Neural crest cell (in vitro differentiated cells): ENCODE measurements at regions not wholly inside any gene's neighbourhood (a gene's known extent, or its start where the extent isn't known, plus 50 kb on each side); places are given as distances from the start of the nearest gene placed in this dataset.
A peak's percentile ranks its signal among the peaks of the same experiment; 100 is the strongest.

Experiments
- DNase-seq: peaks from one replicate; pipeline ENCODE4 v3.0.0; 2021; ENCODE audit warnings: low read depth, mixed read lengths, low spot score
- H3K27ac Mint-ChIP-seq: one replicate; pipeline ENCODE4 v1.8.0; 2021; ENCODE audit warnings: mild to moderate bottlenecking, mixed read lengths; ENCODE audit not compliant: unreplicated experiment
- H3K27me3 Mint-ChIP-seq: 2 replicates; pipeline ENCODE4 v1.8.0; 2021; ENCODE audit warnings: low read depth, mild to moderate bottlenecking, mixed read lengths
- H3K36me3 Mint-ChIP-seq: 2 replicates; pipeline ENCODE4 v1.8.0; 2021; ENCODE audit warnings: low read depth, mild to moderate bottlenecking, mixed read lengths
- H3K4me1 Mint-ChIP-seq: 2 replicates; pipeline ENCODE4 v1.8.0; 2021; ENCODE audit warnings: mixed read lengths
- H3K4me3 Mint-ChIP-seq: one replicate; pipeline ENCODE4 v1.8.0; 2021; ENCODE audit warnings: mild to moderate bottlenecking, mixed read lengths
- H3K9me3 Mint-ChIP-seq: 2 replicates; pipeline ENCODE4 v1.8.0; 2021; ENCODE audit warnings: mixed read lengths
- CTCF ChIP-seq: fragments of 200-600 bp; sonication (generic); conservative IDR thresholded peaks from 2 replicates; pipeline ENCODE4 v1.5.0; 2021; ENCODE audit warnings: antibody characterized with exemption, mild to moderate bottlenecking

GRCh38 chr10:124293616-124294449, 124.9 kb downstream of the OAT start:
- TF ChIP-seq CTCF = no peak
- H3K27ac Mint-ChIP-seq = peak overlapping the region; percentile 81
- H3K4me3 Mint-ChIP-seq = no peak overlapping the region
- DNase-seq = no peak
- H3K9me3 Mint-ChIP-seq = no peaks in the 10 kb centered on the region
- peaks cover 22% of the 10 kb centered on the region for H3K4me1 Mint-ChIP-seq
- no peaks in the 10 kb centered on the region for H3K36me3 Mint-ChIP-seq
- H3K27me3 Mint-ChIP-seq = no peaks in the 10 kb centered on the region

- Mint-ChIP-seq H3K27me3 (no peaks in the 10 kb centered on the region), H3K9me3 (no peaks in the 10 kb centered on the region), H3K4me3 (no peak overlapping the region), H3K36me3 (no peaks in the 10 kb centered on the region), H3K27ac (no peak overlapping the region), H3K4me1 (peaks cover 28% of the 10 kb centered on the region)
- TF ChIP-seq CTCF = no peak
- DNase-seq = no peak
Measured at GRCh38 chr10:124292911-124293615, 125.7 kb downstream of the OAT start.

- H3K27me3 Mint-ChIP-seq = no peaks in the 10 kb centered on the region
- no peak overlapping the region for H3K4me3 Mint-ChIP-seq
- no peak for DNase-seq
- no peaks in the 10 kb centered on the region for H3K36me3 Mint-ChIP-seq
- H3K4me1 Mint-ChIP-seq = peaks cover 17% of the 10 kb centered on the region
- TF ChIP-seq CTCF = no peak
- no peaks in the 10 kb centered on the region for H3K9me3 Mint-ChIP-seq
- no peak overlapping the region for H3K27ac Mint-ChIP-seq
Measured at GRCh38 chr10:124291001-124291701, 127.6 kb downstream of the OAT start.

- Mint-ChIP-seq H3K27ac (no peak overlapping the region), H3K4me3 (no peak overlapping the region), H3K36me3 (no peaks in the 10 kb centered on the region), H3K4me1 (peaks cover 17% of the 10 kb centered on the region), H3K9me3 (no peaks in the 10 kb centered on the region), H3K27me3 (no peaks in the 10 kb centered on the region)
- TF ChIP-seq CTCF = no peak
- no peak for DNase-seq
Measured at GRCh38 chr10:124289851-124290795, 128.6 kb downstream of the OAT start.
